ENCODE measurements at regions not wholly inside any gene's neighbourhood (a gene's known extent, or its start where the extent isn't known, plus 50 kb on each side); places are given as distances from the start of the nearest gene placed in this dataset.

- Mint-ChIP-seq H3K36me3 (ENCODE audit: low read depth) (no peaks in the 10 kb centered on the region), H3K27ac (no peak overlapping the region), H3K27me3 (no peaks in the 10 kb centered on the region), H3K4me3 (no peak overlapping the region), H3K4me1 (ENCODE audit: low read depth) (no peaks in the 10 kb centered on the region), H3K9me3 (no peaks in the 10 kb centered on the region)
- no peak for ATAC-seq
- POLR2A ChIA-PET = no interaction called here
- no peak for DNase-seq
- intact Hi-C loops (cut with micrococcal nuclease) = no loop called here
- no peak for TF ChIP-seq CTCF (IDR thresholded peaks at IDR 0.05)
- CTCF ChIA-PET = no interaction called here
Measured at GRCh38 chr6:108738684-108739416, 109.4 kb upstream of the ARMC2 start.

- no peak overlapping the region for H3K4me3 Mint-ChIP-seq
- CTCF ChIA-PET = no interaction called here
Measured at GRCh38 chr6:108739496-108740330, 108.5 kb upstream of the ARMC2 start.

GRCh38 chr6:108741331-108741989, 106.8 kb upstream of the ARMC2 start:
- ChIA-PET POLR2A (no interaction called here), CTCF (no interaction called here)
- Mint-ChIP-seq H3K36me3 (ENCODE audit: low read depth) (no peaks in the 10 kb centered on the region), H3K27me3 (peaks cover 2% of the 10 kb centered on the region), H3K9me3 (no peaks in the 10 kb centered on the region), H3K4me3 (no peak overlapping the region), H3K27ac (no peak overlapping the region), H3K4me1 (ENCODE audit: low read depth) (no peaks in the 10 kb centered on the region)
- intact Hi-C loops (cut with micrococcal nuclease) = no loop called here
- no peak for TF ChIP-seq CTCF (IDR thresholded peaks at IDR 0.05)
- ATAC-seq (no peak), DNase-seq (no peak)

More at GRCh38 chr6:108739496-108740330, 108.5 kb upstream of the ARMC2 start:
- intact Hi-C loops (cut with micrococcal nuclease) = no loop called here
- DNase-seq = no peak
- no peaks in the 10 kb centered on the region for H3K4me1 Mint-ChIP-seq (ENCODE audit: low read depth)
- H3K27me3 Mint-ChIP-seq = no peaks in the 10 kb centered on the region
- TF ChIP-seq CTCF (IDR thresholded peaks at IDR 0.05) = no peak
- H3K9me3 Mint-ChIP-seq = no peaks in the 10 kb centered on the region
- no peak for ATAC-seq
- no peak overlapping the region for H3K27ac Mint-ChIP-seq
- no peaks in the 10 kb centered on the region for H3K36me3 Mint-ChIP-seq (ENCODE audit: low read depth)
- POLR2A ChIA-PET = no interaction called here

GRCh38 chr6:108742041-108742440, 106.2 kb upstream of the ARMC2 start:
- DNase-seq (no peak), ATAC-seq (no peak)
- intact Hi-C loops (cut with micrococcal nuclease) = no loop called here
- Mint-ChIP-seq H3K9me3 (no peaks in the 10 kb centered on the region), H3K27ac (no peak overlapping the region), H3K4me1 (ENCODE audit: low read depth) (no peaks in the 10 kb centered on the region), H3K4me3 (no peak overlapping the region), H3K36me3 (ENCODE audit: low read depth) (no peaks in the 10 kb centered on the region), H3K27me3 (peaks cover 2% of the 10 kb centered on the region)
- ChIA-PET POLR2A (no interaction called here), CTCF (no interaction called here)
- no peak for TF ChIP-seq CTCF (IDR thresholded peaks at IDR 0.05)

Data from activated CD8-positive, alpha-beta T cell treated with anti-CD3 and anti-CD28 coated beads for 36 hours (primary cell).